Brain microvascular endothelial cell (primary cell): ENCODE measurements at regions not wholly inside any gene's neighbourhood (a gene's known extent, or its start where the extent isn't known, plus 50 kb on each side); places are given as distances from the start of the nearest gene placed in this dataset.

Experiments used
- DNase-seq: peaks from one replicate; pipeline ENCODE4 v3.0.0-alpha.2; 2020
- H3K27ac ChIP-seq: fragments of 250-450 bp; sonication (Bioruptor Pico); 2 replicates; pipeline ENCODE4 v1.5.1; 2020; ENCODE audit warnings: mild to moderate bottlenecking, moderate library complexity
- H3K27me3 ChIP-seq: fragments of 250-450 bp; sonication (Bioruptor Pico); replicated peaks from 2 replicates; pipeline ENCODE4 v1.5.1; 2020; ENCODE audit warnings: mild to moderate bottlenecking
- H3K36me3 ChIP-seq: fragments of 250-450 bp; sonication (Bioruptor Pico); replicated peaks from 2 replicates; pipeline ENCODE4 v1.5.1; 2020; ENCODE audit warnings: mild to moderate bottlenecking
- H3K4me3 ChIP-seq: 2 replicates; pipeline ENCODE4 v1.5.1; 2011; ENCODE audit warnings: low read depth, mild to moderate bottlenecking, control low read depth, low read length, moderate library complexity
- in situ Hi-C: cut with HindIII; loops from 2 replicates; pipeline ENCODE4 v1.10.0; 2017; ENCODE audit warnings: low sequenced_read_pairs, low pct_ligation_motif_present
- TF ChIP-seq, protein P1 (sequence below): IDR thresholded peaks from 2 replicates; pipeline ENCODE4 v1.5.1; 2011; ENCODE audit warnings: low read depth, mild to moderate bottlenecking, moderate library complexity, low read length, control low read depth, inconsistent platforms; ENCODE audit errors: missing control alignments

DNA sequence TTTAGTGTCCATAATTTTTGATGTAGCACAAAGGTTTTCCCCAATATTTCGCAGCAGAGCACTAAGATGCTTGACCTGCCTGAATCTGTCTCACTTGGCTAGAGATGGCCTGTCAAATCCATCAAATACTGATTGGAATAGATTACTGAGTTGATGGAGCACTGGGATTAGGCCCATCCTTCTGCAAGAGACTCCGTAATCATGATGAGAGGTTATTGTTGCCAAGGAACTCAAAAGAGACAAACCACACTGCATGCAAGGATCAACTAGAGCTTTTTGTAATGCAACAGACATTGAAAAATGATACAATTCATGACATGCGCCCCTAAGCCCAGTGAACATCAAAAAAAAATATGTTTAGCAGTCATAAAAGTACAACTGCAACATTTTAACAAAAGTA lies 585.3 kb upstream of the GRAMD2B start:
- Histone ChIP-seq H3K27ac (no peak overlapping the region), H3K27me3 (no peaks in the 10 kb centered on the region), H3K4me3 (no peak overlapping the region), H3K36me3 (no peaks in the 10 kb centered on the region)
- DNase-seq: no peak
- TF ChIP-seq, protein P1, sequence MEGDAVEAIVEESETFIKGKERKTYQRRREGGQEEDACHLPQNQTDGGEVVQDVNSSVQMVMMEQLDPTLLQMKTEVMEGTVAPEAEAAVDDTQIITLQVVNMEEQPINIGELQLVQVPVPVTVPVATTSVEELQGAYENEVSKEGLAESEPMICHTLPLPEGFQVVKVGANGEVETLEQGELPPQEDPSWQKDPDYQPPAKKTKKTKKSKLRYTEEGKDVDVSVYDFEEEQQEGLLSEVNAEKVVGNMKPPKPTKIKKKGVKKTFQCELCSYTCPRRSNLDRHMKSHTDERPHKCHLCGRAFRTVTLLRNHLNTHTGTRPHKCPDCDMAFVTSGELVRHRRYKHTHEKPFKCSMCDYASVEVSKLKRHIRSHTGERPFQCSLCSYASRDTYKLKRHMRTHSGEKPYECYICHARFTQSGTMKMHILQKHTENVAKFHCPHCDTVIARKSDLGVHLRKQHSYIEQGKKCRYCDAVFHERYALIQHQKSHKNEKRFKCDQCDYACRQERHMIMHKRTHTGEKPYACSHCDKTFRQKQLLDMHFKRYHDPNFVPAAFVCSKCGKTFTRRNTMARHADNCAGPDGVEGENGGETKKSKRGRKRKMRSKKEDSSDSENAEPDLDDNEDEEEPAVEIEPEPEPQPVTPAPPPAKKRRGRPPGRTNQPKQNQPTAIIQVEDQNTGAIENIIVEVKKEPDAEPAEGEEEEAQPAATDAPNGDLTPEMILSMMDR: no peak
- in situ Hi-C loops: no loop called here

DNA sequence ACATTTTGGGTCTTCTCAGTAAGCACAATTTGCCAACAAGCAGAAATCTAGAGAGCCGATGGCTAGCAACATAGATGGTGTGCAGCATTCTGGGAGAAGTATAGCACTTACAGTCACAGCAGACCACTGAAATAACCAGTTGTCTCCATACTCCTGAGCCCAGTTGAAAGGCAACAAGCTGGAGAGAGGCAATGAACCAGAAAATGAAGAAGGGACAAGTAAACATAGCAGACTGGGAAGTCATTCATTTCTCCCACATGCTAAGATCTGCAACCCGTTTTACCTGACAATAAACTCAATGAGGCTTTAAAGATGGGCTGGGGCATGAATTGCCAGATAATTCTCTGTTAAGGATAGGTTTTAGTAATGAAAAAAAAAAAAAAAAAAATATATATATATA lies 575.6 kb upstream of the GRAMD2B start:
- Histone ChIP-seq H3K4me3 (no peak overlapping the region), H3K27me3 (no peaks in the 10 kb centered on the region), H3K36me3 (no peaks in the 10 kb centered on the region), H3K27ac (no peak overlapping the region)
- DNase-seq: no peak
- TF ChIP-seq, protein P1: no peak
- in situ Hi-C loops: no loop called here

DNA sequence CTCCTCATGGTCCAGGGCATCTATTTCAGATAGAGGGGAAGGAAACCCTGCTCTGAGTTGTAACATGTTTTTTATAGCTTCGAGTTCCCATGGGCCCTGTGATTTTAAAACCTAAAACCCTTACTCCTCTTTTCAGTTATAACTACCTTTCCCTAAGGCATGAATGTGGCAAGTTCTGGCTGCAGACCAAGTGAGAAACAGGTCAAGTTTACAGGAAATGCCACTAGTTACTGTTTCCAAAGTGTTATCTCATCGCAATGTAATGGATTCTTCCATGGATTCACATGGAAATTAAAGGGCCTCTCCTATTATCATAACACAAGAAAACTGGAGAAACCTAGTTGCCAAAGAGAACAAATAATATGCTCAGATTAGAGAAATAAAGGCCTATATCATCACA lies 574.5 kb upstream of the GRAMD2B start:
- Histone ChIP-seq H3K4me3 (no peak overlapping the region), H3K36me3 (no peaks in the 10 kb centered on the region), H3K27ac (no peak overlapping the region), H3K27me3 (no peaks in the 10 kb centered on the region)
- in situ Hi-C loops: no loop called here
- DNase-seq: no peak
- TF ChIP-seq, protein P1: no peak

DNA sequence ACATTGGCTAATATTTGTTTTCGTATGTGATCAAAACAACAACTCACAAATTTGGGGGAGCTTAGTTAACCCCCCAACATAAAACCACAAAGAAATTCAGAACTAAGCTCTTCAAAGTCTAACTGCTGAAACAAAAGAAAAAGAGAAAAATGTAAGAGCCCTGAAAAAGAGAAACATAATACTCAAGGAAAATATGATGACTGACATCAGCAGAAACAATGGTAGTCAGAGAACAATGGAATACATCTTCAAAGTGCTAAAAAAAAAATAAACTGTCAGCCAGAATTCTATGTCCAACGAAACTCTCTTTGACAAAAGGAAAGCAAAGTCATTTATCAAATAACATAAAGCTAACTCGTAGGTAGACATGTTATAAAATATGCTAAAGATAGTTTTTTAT lies 566.3 kb upstream of the GRAMD2B start:
- TF ChIP-seq, protein P1: no peak
- H3K4me3 ChIP-seq: no peak overlapping the region
- no peaks in the 10 kb centered on the region for H3K27me3 ChIP-seq
- in situ Hi-C loops: no loop called here
- no peak for DNase-seq
- no peaks in the 10 kb centered on the region for H3K36me3 ChIP-seq
- H3K27ac ChIP-seq: no peak overlapping the region

DNA sequence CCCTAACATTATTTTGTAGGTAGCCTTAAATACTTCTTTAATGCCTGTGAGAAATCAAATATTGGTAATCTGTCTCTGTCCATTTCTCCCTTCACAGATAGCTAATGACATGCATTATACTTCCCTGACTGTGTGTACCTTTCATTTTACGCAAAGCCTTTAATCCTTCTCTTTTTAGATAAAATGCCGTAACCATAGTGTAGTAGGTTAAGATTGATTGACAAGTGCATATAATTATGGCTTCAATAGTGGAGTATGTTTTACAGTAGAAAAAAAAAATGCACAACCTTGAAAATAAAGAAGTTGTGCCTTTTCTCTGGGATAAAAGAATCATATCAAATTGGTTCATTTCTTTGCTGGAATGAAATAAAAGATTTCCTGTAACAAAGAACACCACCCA lies 559.6 kb upstream of the GRAMD2B start:
- Histone ChIP-seq H3K27ac (no peak overlapping the region), H3K4me3 (no peak overlapping the region), H3K27me3 (no peaks in the 10 kb centered on the region), H3K36me3 (no peaks in the 10 kb centered on the region)
- TF ChIP-seq, protein P1: no peak
- in situ Hi-C loops: no loop called here
- no peak for DNase-seq

DNA sequence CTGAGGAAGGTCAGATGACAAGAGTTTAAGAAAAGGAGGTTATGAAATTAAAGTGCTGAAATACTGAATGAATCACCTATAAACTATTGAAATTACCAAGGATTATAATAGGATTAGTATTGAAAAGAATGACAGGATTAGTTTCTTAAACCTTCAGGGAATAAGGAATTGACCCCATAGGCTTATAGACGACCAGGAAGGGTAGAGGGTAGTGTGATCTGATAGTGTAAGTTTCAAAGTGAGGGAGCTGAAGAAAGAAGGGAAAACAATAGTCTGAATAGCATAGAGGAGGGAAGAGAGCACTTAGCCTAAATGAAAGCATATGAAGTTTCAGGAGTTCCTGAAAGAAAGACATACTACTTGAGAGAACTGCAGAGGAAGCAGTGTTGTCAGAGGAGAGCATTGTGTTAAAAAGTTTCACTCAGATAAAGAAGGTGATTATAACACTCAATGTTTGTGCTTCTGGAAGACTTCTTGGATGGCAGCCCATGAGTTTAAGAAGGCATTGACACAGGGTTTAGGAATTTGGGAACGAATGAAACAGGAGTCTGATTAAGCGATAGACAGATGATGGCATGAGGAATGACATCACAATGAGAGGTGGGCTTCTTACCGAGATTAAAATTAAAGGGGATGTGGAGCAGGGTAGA lies 557.9 kb upstream of the GRAMD2B start:
- Histone ChIP-seq H3K4me3 (no peak overlapping the region), H3K27ac (no peak overlapping the region), H3K36me3 (no peaks in the 10 kb centered on the region), H3K27me3 (no peaks in the 10 kb centered on the region)
- TF ChIP-seq, protein P1: no peak
- DNase-seq: peak; percentile 45
- in situ Hi-C loops: no loop called here
